AG20443 (cell line): ENCODE measurements at regions not wholly inside any gene's neighbourhood (a gene's known extent, or its start where the extent isn't known, plus 50 kb on each side); places are given as distances from the start of the nearest gene placed in this dataset.

Source experiments
- DNase-seq: peaks from one replicate; pipeline ENCODE4 v3.0.0; 2012; ENCODE audit warnings: low spot score, mixed read lengths

DNA sequence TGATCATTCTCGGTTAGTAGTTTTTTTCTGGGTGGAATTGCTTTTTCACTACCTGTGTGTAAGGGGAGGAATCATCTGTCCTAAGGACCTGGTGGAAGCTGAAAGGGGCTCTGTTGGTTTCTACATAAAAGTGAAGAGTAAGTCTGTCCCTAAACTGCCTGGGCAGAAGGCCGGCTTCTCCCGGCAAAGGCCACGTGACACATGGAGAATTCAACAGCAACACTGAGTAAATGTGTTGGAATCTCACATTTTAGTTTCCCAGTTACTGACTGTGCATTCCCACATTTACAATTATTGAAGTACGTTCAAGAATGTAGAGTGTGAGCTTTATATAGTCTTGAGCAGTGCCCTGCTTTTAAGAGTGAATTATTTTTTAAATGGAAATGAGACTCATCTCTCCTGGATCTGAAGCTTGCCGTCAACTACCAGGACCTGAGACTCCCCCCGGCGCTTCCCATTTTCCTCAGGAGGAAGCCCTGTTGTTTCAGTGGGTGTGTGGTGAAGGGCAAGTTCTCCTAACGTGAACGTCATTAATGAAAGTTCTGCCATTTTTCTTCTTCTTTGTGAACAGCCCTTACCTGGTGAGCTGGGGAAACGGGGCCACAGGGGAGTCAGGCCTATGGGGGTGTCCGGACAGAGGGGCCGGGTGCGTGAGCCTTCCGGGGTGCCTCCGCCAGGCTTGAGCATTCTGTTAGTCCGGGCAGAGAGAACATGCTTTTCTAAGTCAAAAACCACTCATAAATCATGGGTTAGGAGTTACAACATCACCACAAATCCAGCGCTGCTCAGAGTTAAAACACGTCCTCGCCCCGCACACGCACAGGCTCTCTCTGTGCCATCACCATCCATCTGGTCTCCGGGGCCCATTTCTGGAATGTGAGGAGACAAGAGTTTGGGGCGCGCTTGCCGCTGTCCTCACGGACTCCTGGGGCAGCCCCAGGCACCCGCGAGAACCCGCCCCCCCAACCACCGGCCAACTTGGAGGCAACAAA, 56.6 kb upstream of the SMOC2 start:
- peak; percentile 68 for DNase-seq

DNA sequence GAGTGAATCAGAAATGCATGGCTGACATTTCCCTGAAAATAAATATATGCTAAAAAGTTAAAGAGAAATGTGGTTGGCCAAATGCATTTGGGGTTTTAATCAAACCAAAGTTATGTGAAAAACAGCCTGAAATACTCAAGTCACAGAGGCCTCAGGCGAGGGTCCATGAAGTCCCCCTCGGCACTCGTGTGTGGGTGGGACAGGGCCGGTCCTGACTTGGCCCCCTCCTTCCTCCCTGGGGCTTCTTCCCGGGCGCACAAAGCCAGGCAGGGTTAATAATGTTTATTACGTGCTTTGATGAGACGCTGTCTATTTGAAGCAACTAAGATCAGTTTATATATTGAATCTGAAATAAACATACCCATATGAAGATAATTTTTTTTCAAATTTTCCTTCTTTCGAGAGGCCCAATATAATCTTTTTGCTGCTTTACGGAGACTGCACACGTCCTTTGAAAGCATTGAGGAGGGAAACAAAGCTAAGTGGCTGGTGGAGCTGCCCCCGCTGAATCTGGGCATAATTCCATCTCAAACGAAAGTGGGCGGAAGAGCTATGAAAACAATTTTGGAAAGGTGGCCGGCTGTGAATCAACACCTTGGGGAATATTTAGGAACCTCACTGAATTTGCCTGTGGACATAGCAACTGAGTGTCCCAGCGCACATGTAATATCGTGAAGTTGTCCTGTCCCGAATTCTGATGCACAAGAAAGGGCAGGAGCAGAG, 55.8 kb upstream of the SMOC2 start:
- DNase-seq = no peak

DNA sequence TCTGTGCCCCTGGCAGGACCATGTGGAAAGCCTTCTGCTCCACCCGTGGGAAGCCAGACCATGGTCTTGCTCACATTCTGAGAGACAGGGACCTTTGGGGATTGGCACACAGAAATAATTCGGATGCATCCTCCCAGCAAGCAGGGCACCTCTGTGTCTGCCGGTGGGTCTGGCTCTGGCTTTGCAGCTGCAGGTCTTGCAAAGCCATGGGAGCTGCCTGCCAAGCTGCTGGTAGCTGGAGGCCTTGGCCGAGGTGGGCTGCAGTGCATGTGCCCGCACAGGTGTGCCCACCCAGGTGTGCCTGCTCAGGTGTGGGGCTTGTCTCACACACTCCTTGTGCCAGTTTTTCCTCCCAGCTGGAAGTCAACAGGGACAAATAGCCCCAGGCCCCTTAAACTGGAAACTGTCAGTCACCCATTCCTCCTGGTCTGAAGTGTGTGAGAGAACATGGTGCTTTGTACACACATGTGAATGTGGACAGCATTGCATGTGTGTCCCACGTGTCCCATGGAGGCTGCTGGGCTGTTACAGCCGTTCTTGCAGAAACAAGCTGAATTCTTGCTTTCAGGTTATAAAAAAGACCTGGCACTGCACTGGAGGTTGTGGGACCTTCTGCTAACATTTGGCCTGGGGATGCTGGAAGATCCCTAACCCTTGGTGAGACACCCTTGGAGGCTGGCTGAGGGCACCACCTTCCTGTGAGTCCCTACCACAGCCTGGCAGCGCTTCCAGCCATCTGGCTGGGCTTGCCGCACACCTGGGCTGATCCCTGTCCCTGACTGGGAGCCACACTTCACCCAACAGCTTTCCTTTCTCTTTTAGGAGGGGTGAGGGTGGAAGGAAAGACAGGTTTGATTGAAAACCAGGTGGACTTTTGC, 54.9 kb upstream of the SMOC2 start:
- no peak for DNase-seq

DNA sequence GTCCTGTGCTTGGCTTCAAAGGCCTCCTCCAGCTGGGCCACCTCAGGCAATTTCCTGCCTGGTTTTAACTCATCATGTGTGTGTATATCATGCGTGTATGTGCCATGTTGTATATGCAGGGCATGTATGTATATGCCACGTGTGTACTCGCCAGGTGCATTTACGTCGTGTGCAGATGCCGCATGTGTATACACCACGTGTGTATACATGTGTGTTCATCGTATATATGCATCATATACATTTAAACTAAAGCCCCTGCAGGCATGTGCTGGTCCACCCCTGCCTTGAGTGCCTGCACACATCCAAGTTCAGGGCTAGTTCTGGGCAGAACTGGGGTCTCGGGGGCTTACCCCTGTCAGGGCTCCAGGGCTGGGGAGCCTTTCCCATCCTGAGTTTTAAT, 54.0 kb upstream of the SMOC2 start:
- DNase-seq = no peak

DNA sequence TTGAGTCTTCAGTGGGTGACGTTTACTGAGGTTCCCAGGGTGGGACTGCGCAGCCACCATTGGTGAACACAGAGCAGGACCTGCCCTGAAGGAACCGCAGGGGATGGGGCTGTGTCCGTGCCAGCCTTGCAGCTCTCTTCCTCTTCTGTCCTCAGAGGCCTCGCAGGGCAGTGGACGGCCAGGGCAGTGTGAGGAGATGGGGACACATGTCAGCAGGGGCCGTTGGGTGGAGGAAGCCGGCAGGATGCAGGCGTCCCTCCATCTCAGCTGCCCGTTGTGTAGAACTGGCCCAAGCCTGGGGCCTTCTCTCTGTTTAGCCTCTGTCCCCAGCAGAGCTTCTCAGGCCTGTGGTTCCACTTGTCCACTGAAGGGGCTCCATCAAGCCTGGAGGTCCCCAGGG, 53.6 kb upstream of the SMOC2 start:
- no peak for DNase-seq

DNA sequence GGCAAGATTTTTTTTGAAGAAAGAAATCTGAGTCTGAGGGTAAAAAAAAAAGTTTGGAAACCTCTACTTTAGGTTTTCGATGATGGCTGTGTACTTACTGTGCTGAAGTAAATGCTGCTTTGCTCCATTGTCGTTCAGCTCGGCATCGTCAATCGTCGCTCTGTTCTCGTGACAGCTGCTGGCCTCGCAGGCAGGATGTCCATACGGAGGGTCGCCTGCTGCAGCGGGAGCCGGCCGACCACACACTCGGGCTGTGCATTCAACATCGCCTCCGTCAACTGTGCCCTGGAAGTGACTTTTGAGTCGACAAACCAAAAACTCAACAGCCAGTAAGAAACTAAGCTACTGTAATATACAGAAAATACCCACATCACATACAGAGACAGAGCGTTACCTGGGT, 53.1 kb upstream of the SMOC2 start:
- no peak for DNase-seq

DNA sequence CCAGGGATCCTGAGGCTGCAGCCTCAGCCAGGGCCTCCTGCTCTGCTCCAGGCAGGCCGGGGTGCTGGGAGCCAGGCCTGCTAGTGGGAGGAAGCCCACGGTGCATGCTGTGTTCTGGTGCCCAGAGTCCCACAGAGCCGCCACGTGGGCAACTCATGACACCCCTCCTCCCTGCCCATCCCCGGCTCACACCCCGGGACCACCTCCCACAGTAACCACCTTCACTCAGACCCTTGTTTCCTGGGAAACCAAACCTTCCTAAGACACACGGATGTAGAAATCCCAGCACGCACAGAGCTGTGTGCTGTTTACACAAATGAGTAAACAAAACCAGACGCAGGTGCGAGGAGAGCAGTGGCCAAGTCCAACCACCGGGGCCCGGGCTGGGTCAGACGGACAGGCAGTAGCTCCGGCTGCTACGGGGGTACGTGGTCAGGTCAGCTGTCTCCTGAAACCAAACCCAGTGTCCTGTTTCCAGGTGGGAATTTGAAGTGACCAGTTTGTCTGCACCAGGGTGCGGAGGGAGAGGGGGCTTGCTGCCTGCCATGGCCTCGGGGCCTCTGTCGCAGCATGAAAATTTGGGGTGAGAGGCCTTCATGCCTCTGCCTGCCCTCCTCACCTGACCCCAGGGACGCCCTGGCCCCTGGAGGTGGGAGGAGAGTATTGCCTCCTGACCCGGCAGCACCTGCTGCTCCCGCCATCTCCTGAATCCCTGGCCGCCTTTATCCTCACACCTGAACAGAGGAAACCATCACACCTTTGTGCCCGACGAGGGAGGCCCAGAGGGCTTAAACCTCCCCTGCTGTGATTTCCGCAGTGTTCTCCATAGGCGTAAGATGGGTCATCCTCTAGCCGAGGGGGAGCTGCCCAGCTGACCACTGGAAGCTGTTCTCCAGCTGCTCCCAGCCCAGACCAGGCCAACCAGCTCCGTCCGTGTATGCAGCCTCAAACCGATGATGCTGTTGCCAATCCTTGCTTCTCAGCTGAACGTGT, 52.0 kb upstream of the SMOC2 start:
- DNase-seq = no peak

DNA sequence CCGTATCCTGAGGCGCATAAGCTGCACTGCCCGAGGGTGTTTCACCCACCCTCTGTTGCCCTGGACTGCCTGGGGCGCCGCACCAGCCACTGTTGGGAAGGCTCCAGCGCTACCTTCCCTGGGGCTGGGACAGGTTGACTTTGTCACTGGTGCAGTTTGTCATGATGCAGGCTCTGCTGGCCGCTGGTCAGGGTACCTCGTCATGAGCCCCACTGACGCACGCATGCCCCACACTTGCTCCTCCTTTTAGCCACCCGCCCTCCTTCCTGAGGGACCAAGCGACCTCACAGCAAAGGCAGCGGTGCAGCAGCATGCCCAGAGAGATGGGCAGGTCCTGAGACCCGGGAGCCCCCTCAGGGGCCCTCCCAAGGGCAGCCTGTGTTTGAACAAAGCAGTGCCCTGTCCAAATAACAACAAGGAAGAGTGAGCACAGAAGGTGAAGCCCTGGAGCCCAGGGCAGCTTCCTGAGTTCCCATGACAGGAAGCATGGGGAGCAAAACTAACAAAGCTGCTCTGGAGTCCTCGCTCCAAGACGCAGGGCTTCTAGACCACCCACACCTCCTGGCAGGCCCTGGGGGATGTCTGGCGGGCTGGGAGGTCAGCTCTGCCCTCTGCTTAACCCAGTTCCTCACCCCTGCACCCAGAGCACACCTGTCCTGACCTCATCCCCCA, 50.1 kb upstream of the SMOC2 start:
- DNase-seq = no peak
